IPS-18c (cell line): ENCODE measurements at regions not wholly inside any gene's neighbourhood (a gene's known extent, or its start where the extent isn't known, plus 50 kb on each side); places are given as distances from the start of the nearest gene placed in this dataset.

Experiments used
- H3K4me3 ChIP-seq: 2 replicates; pipeline ENCODE4 v1.7.0; 2013; ENCODE audit warnings: low read depth, mild to moderate bottlenecking, low read length, moderate library complexity; ENCODE audit not compliant: insufficient read depth
- H3K9me3 ChIP-seq: one replicate; pipeline ENCODE4 v1.6.1; 2013; ENCODE audit warnings: mild to moderate bottlenecking, low read length, moderate library complexity; ENCODE audit not compliant: control insufficient read depth, insufficient read depth

- H3K4me3 ChIP-seq: no peak overlapping the region
Measured at GRCh38 chr6:125512621-125513020, 210.9 kb upstream of the HDDC2 start.

GRCh38 chr6:125513978-125514377 lies 212.2 kb upstream of the HDDC2 start:
- Histone ChIP-seq H3K9me3 (peaks cover 4% of the 10 kb centered on the region), H3K4me3 (no peak overlapping the region)

More at GRCh38 chr6:125512621-125513020, 210.9 kb upstream of the HDDC2 start:
- no peaks in the 10 kb centered on the region for H3K9me3 ChIP-seq

GRCh38 chr6:125516644-125517043 lies 214.9 kb upstream of the HDDC2 start:
- Histone ChIP-seq H3K4me3 (no peak overlapping the region), H3K9me3 (peaks cover 4% of the 10 kb centered on the region)

- H3K9me3 ChIP-seq: peaks cover 4% of the 10 kb centered on the region
- no peak overlapping the region for H3K4me3 ChIP-seq
Measured at GRCh38 chr6:125519367-125519766, 217.6 kb upstream of the HDDC2 start.

GRCh38 chr6:125524356-125524755 lies 222.6 kb upstream of the HDDC2 start:
- H3K9me3 ChIP-seq: no peaks in the 10 kb centered on the region
- H3K4me3 ChIP-seq: no peak overlapping the region

- no peak overlapping the region for H3K4me3 ChIP-seq
- H3K9me3 ChIP-seq: no peaks in the 10 kb centered on the region
Measured at GRCh38 chr6:125526007-125526720, 223.3 kb upstream of the HEY2 start.

- no peak overlapping the region for H3K4me3 ChIP-seq
Measured at GRCh38 chr6:125528621-125529041, 220.8 kb upstream of the HEY2 start.

GRCh38 chr6:125529061-125529460 lies 220.4 kb upstream of the HEY2 start:
- Histone ChIP-seq H3K4me3 (no peak overlapping the region), H3K9me3 (no peaks in the 10 kb centered on the region)

More at GRCh38 chr6:125528621-125529041, 220.8 kb upstream of the HEY2 start:
- no peaks in the 10 kb centered on the region for H3K9me3 ChIP-seq

- Histone ChIP-seq H3K9me3 (no peaks in the 10 kb centered on the region), H3K4me3 (no peak overlapping the region; the same call in 1 of the 2 replicates)
Measured at GRCh38 chr6:125533710-125534397, 215.6 kb upstream of the HEY2 start.

GRCh38 chr6:125534430-125535263 lies 214.8 kb upstream of the HEY2 start:
- H3K4me3 ChIP-seq: no peak overlapping the region
- no peaks in the 10 kb centered on the region for H3K9me3 ChIP-seq

GRCh38 chr6:125537090-125537489 lies 212.3 kb upstream of the HEY2 start:
- H3K4me3 ChIP-seq: no peak overlapping the region
- no peaks in the 10 kb centered on the region for H3K9me3 ChIP-seq

- no peaks in the 10 kb centered on the region for H3K9me3 ChIP-seq
Measured at GRCh38 chr6:125539892-125540291, 209.5 kb upstream of the HEY2 start.

GRCh38 chr6:125544819-125545218 lies 204.6 kb upstream of the HEY2 start:
- no peaks in the 10 kb centered on the region for H3K9me3 ChIP-seq
- H3K4me3 ChIP-seq: no peak overlapping the region

More at GRCh38 chr6:125539892-125540291, 209.5 kb upstream of the HEY2 start:
- H3K4me3 ChIP-seq: no peak overlapping the region

GRCh38 chr6:125546841-125547251 lies 202.6 kb upstream of the HEY2 start:
- Histone ChIP-seq H3K9me3 (no peaks in the 10 kb centered on the region), H3K4me3 (no peak overlapping the region)

- H3K9me3 ChIP-seq: no peaks in the 10 kb centered on the region
- no peak overlapping the region for H3K4me3 ChIP-seq
Measured at GRCh38 chr6:125547381-125547780, 202.1 kb upstream of the HEY2 start.

- no peak overlapping the region for H3K4me3 ChIP-seq
- H3K9me3 ChIP-seq: no peaks in the 10 kb centered on the region
Measured at GRCh38 chr6:125549202-125549884, 200.1 kb upstream of the HEY2 start.

- Histone ChIP-seq H3K9me3 (no peaks in the 10 kb centered on the region), H3K4me3 (no peak overlapping the region)
Measured at GRCh38 chr6:125550892-125551291, 198.5 kb upstream of the HEY2 start.
